ENCODE measurements at regions not wholly inside any gene's neighbourhood (a gene's known extent, or its start where the extent isn't known, plus 50 kb on each side); places are given as distances from the start of the nearest gene placed in this dataset.
"Not testable (repeated sequence)": the region's sequence is repeated elsewhere in the genome, so short reads cannot be mapped to it uniquely, and the experiment has no call there.

- Mint-ChIP-seq H3K9me3 (peaks cover 0 to 6% of the 10 kb centered on the region in 2 donors), H3K27ac (no peak overlapping the region), H3K27me3 (peaks cover 14 to 17% of the 10 kb centered on the region in 2 donors), H3K4me3 (no peak overlapping the region), H3K36me3 (ENCODE audit: insufficient read depth) (no peaks in the 10 kb centered on the region), H3K4me1 (ENCODE audit: low read depth in 2 of 2) (no peaks in the 10 kb centered on the region)
- no peak for DNase-seq
- no peak for ATAC-seq (replicated peaks)
These were observed 529.8 kb upstream of the CADM1 start for GRCh38 chr11:116033931-116034553.

- Mint-ChIP-seq H3K36me3 (ENCODE audit: insufficient read depth) (no peaks in the 10 kb centered on the region), H3K27me3 (peaks cover 14 to 17% of the 10 kb centered on the region in 2 donors), H3K9me3 (peaks cover 0 to 6% of the 10 kb centered on the region in 2 donors), H3K4me3 (no peak overlapping the region), H3K27ac (no peak overlapping the region), H3K4me1 (ENCODE audit: low read depth in 2 of 2) (no peaks in the 10 kb centered on the region)
- DNase-seq (no peak), ATAC-seq (replicated peaks) (no peak)
These were observed 526.6 kb upstream of the CADM1 start for GRCh38 chr11:116030697-116031331.

GRCh38 chr11:116028506-116028905 lies 524.3 kb upstream of the CADM1 start:
- H3K9me3 Mint-ChIP-seq = peaks cover 0 to 17% of the 10 kb centered on the region in 2 donors
- not testable (repeated sequence) for H3K27ac Mint-ChIP-seq; H3K36me3 Mint-ChIP-seq (ENCODE audit: insufficient read depth); DNase-seq; ATAC-seq (replicated peaks); H3K4me3 Mint-ChIP-seq; H3K4me1 Mint-ChIP-seq (ENCODE audit: low read depth in 2 of 2)
- H3K27me3 Mint-ChIP-seq = peaks cover 33 to 37% of the 10 kb centered on the region in 2 donors

- Mint-ChIP-seq H3K36me3 (ENCODE audit: insufficient read depth) (no peaks in the 10 kb centered on the region), H3K9me3 (no peaks in the 10 kb centered on the region), H3K4me3 (no peak overlapping the region), H3K4me1 (ENCODE audit: low read depth in 2 of 2) (no peaks in the 10 kb centered on the region), H3K27ac (no peak overlapping the region), H3K27me3 (peaks cover 0 to 6% of the 10 kb centered on the region in 2 donors)
- ATAC-seq (replicated peaks) (no peak), DNase-seq (no peak)
These were observed 495.2 kb upstream of the CADM1 start for GRCh38 chr11:115999437-115999836.

- H3K9me3 Mint-ChIP-seq = peaks cover 0 to under 1% of the 10 kb centered on the region in 2 donors
- no peak for ATAC-seq (replicated peaks)
- DNase-seq = no peak
- H3K4me1 Mint-ChIP-seq (ENCODE audit: low read depth in 2 of 2) = no peaks in the 10 kb centered on the region
- H3K36me3 Mint-ChIP-seq (ENCODE audit: insufficient read depth) = no peaks in the 10 kb centered on the region
- peaks cover 0 to 6% of the 10 kb centered on the region in 2 donors for H3K27me3 Mint-ChIP-seq
- H3K4me3 Mint-ChIP-seq = no peak overlapping the region
- no peak overlapping the region for H3K27ac Mint-ChIP-seq
These were observed 492.6 kb upstream of the CADM1 start for GRCh38 chr11:115996808-115997188.

- Mint-ChIP-seq H3K4me1 (ENCODE audit: low read depth in 2 of 2) (no peaks in the 10 kb centered on the region), H3K36me3 (ENCODE audit: insufficient read depth) (no peaks in the 10 kb centered on the region), H3K27me3 (peaks cover 0 to 6% of the 10 kb centered on the region in 2 donors), H3K4me3 (no peak overlapping the region), H3K9me3 (peaks cover 0 to 2% of the 10 kb centered on the region in 2 donors), H3K27ac (no peak overlapping the region)
- DNase-seq = no peak
- no peak for ATAC-seq (replicated peaks)
These were observed 492.1 kb upstream of the CADM1 start for GRCh38 chr11:115996125-115996807.

GRCh38 chr11:115993590-115993989 lies 489.4 kb upstream of the CADM1 start:
- Mint-ChIP-seq H3K4me3 (no peak overlapping the region), H3K4me1 (ENCODE audit: low read depth in 2 of 2) (no peaks in the 10 kb centered on the region), H3K9me3 (peaks cover 0 to 4% of the 10 kb centered on the region in 2 donors), H3K27ac (no peak overlapping the region), H3K27me3 (peaks cover 0 to 6% of the 10 kb centered on the region in 2 donors), H3K36me3 (ENCODE audit: insufficient read depth) (no peaks in the 10 kb centered on the region)
- DNase-seq = no peak
- ATAC-seq (replicated peaks) = no peak

GRCh38 chr11:115990004-115990447 lies 485.8 kb upstream of the CADM1 start:
- peaks cover 0 to 4% of the 10 kb centered on the region in 2 donors for H3K9me3 Mint-ChIP-seq
- H3K4me3 Mint-ChIP-seq = no peak overlapping the region
- H3K27me3 Mint-ChIP-seq = peaks cover 0 to 8% of the 10 kb centered on the region in 2 donors
- DNase-seq (no peak), ATAC-seq (replicated peaks) (no peak)
- H3K36me3 Mint-ChIP-seq (ENCODE audit: insufficient read depth) = no peaks in the 10 kb centered on the region
- H3K4me1 Mint-ChIP-seq (ENCODE audit: low read depth in 2 of 2) = no peaks in the 10 kb centered on the region
- no peak overlapping the region for H3K27ac Mint-ChIP-seq

- Mint-ChIP-seq H3K27ac (no peak overlapping the region), H3K36me3 (ENCODE audit: insufficient read depth) (no peaks in the 10 kb centered on the region), H3K9me3 (peaks cover 0 to 2% of the 10 kb centered on the region in 2 donors), H3K4me3 (no peak overlapping the region), H3K4me1 (ENCODE audit: low read depth in 2 of 2) (no peaks in the 10 kb centered on the region), H3K27me3 (peaks cover 0 to 24% of the 10 kb centered on the region in 2 donors)
- ATAC-seq (replicated peaks) (no peak), DNase-seq (no peak)
These were observed 481.7 kb upstream of the CADM1 start for GRCh38 chr11:115985896-115986295.

GRCh38 chr11:115984228-115984627 lies 480.0 kb upstream of the CADM1 start:
- H3K9me3 Mint-ChIP-seq = no peaks in the 10 kb centered on the region
- no peaks in the 10 kb centered on the region for H3K36me3 Mint-ChIP-seq (ENCODE audit: insufficient read depth)
- no peak overlapping the region for H3K4me3 Mint-ChIP-seq
- ATAC-seq (replicated peaks) (no peak), DNase-seq (no peak)
- no peaks in the 10 kb centered on the region for H3K4me1 Mint-ChIP-seq (ENCODE audit: low read depth in 2 of 2)
- no peak overlapping the region for H3K27ac Mint-ChIP-seq
- peaks cover 0 to 24% of the 10 kb centered on the region in 2 donors for H3K27me3 Mint-ChIP-seq

- Mint-ChIP-seq H3K27ac (no peak overlapping the region), H3K27me3 (peaks cover 0 to 24% of the 10 kb centered on the region in 2 donors), H3K4me1 (ENCODE audit: low read depth in 2 of 2) (no peaks in the 10 kb centered on the region), H3K9me3 (no peaks in the 10 kb centered on the region), H3K4me3 (no peak overlapping the region), H3K36me3 (ENCODE audit: insufficient read depth) (no peaks in the 10 kb centered on the region)
- ATAC-seq (replicated peaks) (no peak), DNase-seq (no peak)
These were observed 478.5 kb upstream of the CADM1 start for GRCh38 chr11:115982666-115983065.

- Mint-ChIP-seq H3K27me3 (peaks cover 5 to 26% of the 10 kb centered on the region in 2 donors), H3K4me3 (no peak overlapping the region), H3K9me3 (peaks cover 0 to 5% of the 10 kb centered on the region in 2 donors), H3K27ac (no peak overlapping the region), H3K36me3 (ENCODE audit: insufficient read depth) (no peaks in the 10 kb centered on the region), H3K4me1 (ENCODE audit: low read depth in 2 of 2) (no peaks in the 10 kb centered on the region)
- ATAC-seq (replicated peaks) = no peak
- no peak for DNase-seq
These were observed 477.7 kb upstream of the CADM1 start for GRCh38 chr11:115981814-115982471.

GRCh38 chr11:115981104-115981481 lies 476.9 kb upstream of the CADM1 start:
- Mint-ChIP-seq H3K4me3 (no peak overlapping the region), H3K9me3 (peaks cover 0 to 8% of the 10 kb centered on the region in 2 donors), H3K4me1 (ENCODE audit: low read depth in 2 of 2) (no peaks in the 10 kb centered on the region), H3K27me3 (peaks cover 8 to 30% of the 10 kb centered on the region in 2 donors), H3K36me3 (ENCODE audit: insufficient read depth) (no peaks in the 10 kb centered on the region), H3K27ac (no peak overlapping the region)
- DNase-seq = no peak
- no peak for ATAC-seq (replicated peaks)

Measured in effector memory CD8-positive, alpha-beta T cell (primary cell).